PC-9 (cell line): ENCODE measurements at regions not wholly inside any gene's neighbourhood (a gene's known extent, or its start where the extent isn't known, plus 50 kb on each side); places are given as distances from the start of the nearest gene placed in this dataset.
"Not testable (repeated sequence)": the region's sequence is repeated elsewhere in the genome, so short reads cannot be mapped to it uniquely, and the experiment has no call there.

Experiments used
- CTCF ChIP-seq: fragments of 200-600 bp; sonication (generic); conservative IDR thresholded peaks from 2 replicates; pipeline ENCODE4 v1.6.1; 2017; ENCODE audit warnings: mixed run types, antibody characterized with exemption, mild to moderate bottlenecking, moderate library complexity
- EZH2 ChIP-seq: fragments of 200-600 bp; sonication (generic); IDR thresholded peaks from 2 replicates; pipeline ENCODE4 v1.8.0; 2017; ENCODE audit warnings: antibody characterized with exemption, low read depth

GRCh38 chr1:10887032-10887431 is 90.6 kb upstream of the CASZ1 start:
- not testable (repeated sequence) for TF ChIP-seq CTCF, EZH2
